CD4-positive, alpha-beta T cell (primary cell): ENCODE measurements at regions not wholly inside any gene's neighbourhood (a gene's known extent, or its start where the extent isn't known, plus 50 kb on each side); places are given as distances from the start of the nearest gene placed in this dataset.

Experiments
- ATAC-seq: fragments of 200-7000 bp; cut with Tn5 transposase; one replicate; pipeline ENCODE4 v1.10.0; 2022; ENCODE audit warnings: mild to moderate bottlenecking; ENCODE audit not compliant: poor library complexity
- CTCF ChIA-PET: fragments of 350-600 bp; sonication (Branson Sonifier 250); formaldehyde crosslinking; loops from one replicate; lab custom pipeline; 2021; ENCODE audit warnings: antibody characterized with exemption, inconsistent platforms; lab: Charles Lee
- POLR2A ChIA-PET: fragments of 350-600 bp; sonication (Branson Sonifier 250); formaldehyde crosslinking; loops from one replicate; lab custom pipeline; 2021; ENCODE audit warnings: antibody characterized with exemption, inconsistent platforms; lab: Charles Lee
- DNase-seq, 14 experiments: peaks; one replicate each; pipeline ENCODE4 v3.0.0-alpha.2; 2013 to 2020; ENCODE audit warnings: mixed read lengths in 2 of 14
- H3K27ac ChIP-seq, 2 donors: one replicate each; pipeline versions ENCODE4 v1.5.1 to v1.7.0; 2013; ENCODE audit warnings: low read length in 2 of 2, low read depth in 1 of 2, mild to moderate bottlenecking in 1 of 2
- H3K27me3 ChIP-seq, 2 experiments: 1 replicate in 1 of 2; 2 replicates in 1 of 2; pipeline versions ENCODE4 v1.6.1 to v1.7.0; 2013; ENCODE audit warnings: low read length in 2 of 2, control low read depth in 1 of 2, mild to moderate bottlenecking in 1 of 2, moderate library complexity in 1 of 2; ENCODE audit not compliant: insufficient read depth in 2 of 2, control insufficient read depth in 1 of 2
- H3K36me3 ChIP-seq: one replicate; pipeline ENCODE4 v1.6.1; 2013; ENCODE audit warnings: low read length, control low read depth; ENCODE audit not compliant: insufficient read depth
- H3K4me1 ChIP-seq: one replicate; pipeline ENCODE4 v1.6.1; 2013; ENCODE audit warnings: low read length, control low read depth; ENCODE audit not compliant: insufficient read depth
- H3K4me3 ChIP-seq: one replicate; pipeline ENCODE4 v1.5.1; 2013; ENCODE audit warnings: mild to moderate bottlenecking, low read length, moderate library complexity
- H3K9me3 ChIP-seq, 2 experiments: 1 replicate in 1 of 2; 2 replicates in 1 of 2; pipeline versions ENCODE4 v1.6.1 to v1.7.0; 2013; ENCODE audit warnings: low read length in 2 of 2, mild to moderate bottlenecking in 2 of 2, control low read depth in 1 of 2, moderate library complexity in 1 of 2; ENCODE audit not compliant: control insufficient read depth in 1 of 2, insufficient read depth in 1 of 2
- H3K27ac Mint-ChIP-seq: one replicate; pipeline ENCODE4 v1.8.0; 2020; ENCODE audit warnings: mixed read lengths
- H3K27me3 Mint-ChIP-seq: one replicate; pipeline ENCODE4 v1.8.0; 2021; ENCODE audit warnings: mixed read lengths
- H3K36me3 Mint-ChIP-seq: one replicate; pipeline ENCODE4 v1.8.0; 2021; ENCODE audit warnings: low read depth, mixed read lengths
- H3K4me1 Mint-ChIP-seq: one replicate; pipeline ENCODE4 v1.8.0; 2021; ENCODE audit warnings: low read depth, mixed read lengths
- H3K4me3 Mint-ChIP-seq: one replicate; pipeline ENCODE4 v1.8.0; 2020; ENCODE audit warnings: mild to moderate bottlenecking, mixed read lengths
- H3K9me3 Mint-ChIP-seq: one replicate; pipeline ENCODE4 v1.8.0; 2020; ENCODE audit warnings: mixed read lengths
- intact Hi-C, 2 experiments: fragments of 100-400 bp; cut with DNase I in 1 of 2; cut with micrococcal nuclease in 1 of 2; formaldehyde crosslinking; loops; one replicate each; pipeline versions ENCODE4 v1.15.1 to v1.9.0; 2023 to 2025; cut with DNase I, micrococcal nuclease
- TF ChIP-seq, protein P1 (sequence below): fragments of 200-600 bp; IDR thresholded peaks from one replicate; pipeline ENCODE4 v1.8.0; 2022; ENCODE audit warnings: antibody characterized with exemption, mild to moderate bottlenecking

DNA sequence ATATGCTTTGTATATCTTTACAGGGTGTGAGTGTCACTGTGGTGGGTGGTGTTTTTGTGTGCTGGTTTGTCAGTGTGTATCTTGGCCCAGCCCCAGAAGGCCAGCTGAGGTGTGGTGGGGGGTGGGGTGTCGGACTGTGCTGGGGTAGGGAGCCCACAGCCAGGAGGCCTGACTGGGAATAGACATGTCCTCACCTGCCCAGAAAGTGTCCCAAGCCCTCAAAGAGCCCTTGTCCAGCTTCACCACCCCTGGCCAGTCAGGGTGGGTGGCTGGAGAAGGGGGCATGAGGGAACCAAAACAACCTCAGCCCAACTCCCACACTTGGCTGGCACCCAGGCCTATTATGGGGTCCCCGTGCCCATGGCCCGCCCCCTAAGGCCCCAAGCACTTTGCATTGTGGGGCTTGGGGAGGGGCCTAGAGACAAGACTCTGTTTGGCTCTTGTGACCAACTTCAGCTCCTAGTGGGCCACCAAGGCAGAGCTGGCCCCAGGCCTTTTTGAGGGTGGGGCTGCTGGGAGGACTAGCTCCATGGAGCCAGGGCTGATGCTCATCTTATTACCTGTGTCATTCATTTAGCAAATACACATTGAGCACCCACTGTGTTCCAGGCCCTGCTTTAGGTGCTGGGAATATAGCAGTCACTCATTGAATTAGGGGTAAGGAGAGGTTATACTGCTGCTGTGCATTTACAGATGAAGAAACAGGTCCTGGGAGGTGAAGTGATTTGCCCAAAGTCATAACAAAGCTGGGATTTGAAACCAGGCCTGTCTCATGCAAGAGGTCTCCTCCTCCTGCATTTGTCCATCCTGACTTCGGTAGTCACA lies 56.2 kb upstream of the PSD2 start:
- TF ChIP-seq, protein P1, sequence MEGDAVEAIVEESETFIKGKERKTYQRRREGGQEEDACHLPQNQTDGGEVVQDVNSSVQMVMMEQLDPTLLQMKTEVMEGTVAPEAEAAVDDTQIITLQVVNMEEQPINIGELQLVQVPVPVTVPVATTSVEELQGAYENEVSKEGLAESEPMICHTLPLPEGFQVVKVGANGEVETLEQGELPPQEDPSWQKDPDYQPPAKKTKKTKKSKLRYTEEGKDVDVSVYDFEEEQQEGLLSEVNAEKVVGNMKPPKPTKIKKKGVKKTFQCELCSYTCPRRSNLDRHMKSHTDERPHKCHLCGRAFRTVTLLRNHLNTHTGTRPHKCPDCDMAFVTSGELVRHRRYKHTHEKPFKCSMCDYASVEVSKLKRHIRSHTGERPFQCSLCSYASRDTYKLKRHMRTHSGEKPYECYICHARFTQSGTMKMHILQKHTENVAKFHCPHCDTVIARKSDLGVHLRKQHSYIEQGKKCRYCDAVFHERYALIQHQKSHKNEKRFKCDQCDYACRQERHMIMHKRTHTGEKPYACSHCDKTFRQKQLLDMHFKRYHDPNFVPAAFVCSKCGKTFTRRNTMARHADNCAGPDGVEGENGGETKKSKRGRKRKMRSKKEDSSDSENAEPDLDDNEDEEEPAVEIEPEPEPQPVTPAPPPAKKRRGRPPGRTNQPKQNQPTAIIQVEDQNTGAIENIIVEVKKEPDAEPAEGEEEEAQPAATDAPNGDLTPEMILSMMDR, result no peak
- Mint-ChIP-seq H3K9me3 (no peaks in the 10 kb centered on the region), H3K4me1 (no peaks in the 10 kb centered on the region), H3K27ac (no peak overlapping the region), H3K36me3 (no peaks in the 10 kb centered on the region), H3K27me3 (no peaks in the 10 kb centered on the region), H3K4me3 (no peak overlapping the region)
- Histone ChIP-seq H3K4me1 (no peaks in the 10 kb centered on the region), H3K27ac (no peak overlapping the region), H3K36me3 (no peaks in the 10 kb centered on the region), H3K27me3 (no peaks in the 10 kb centered on the region), H3K9me3 (no peaks in the 10 kb centered on the region), H3K4me3 (no peak overlapping the region)
- DNase-seq (no peak), ATAC-seq (no peak)
- ChIA-PET CTCF (no interaction called here), POLR2A (no interaction called here)
- intact Hi-C loops, result no loop called here

DNA sequence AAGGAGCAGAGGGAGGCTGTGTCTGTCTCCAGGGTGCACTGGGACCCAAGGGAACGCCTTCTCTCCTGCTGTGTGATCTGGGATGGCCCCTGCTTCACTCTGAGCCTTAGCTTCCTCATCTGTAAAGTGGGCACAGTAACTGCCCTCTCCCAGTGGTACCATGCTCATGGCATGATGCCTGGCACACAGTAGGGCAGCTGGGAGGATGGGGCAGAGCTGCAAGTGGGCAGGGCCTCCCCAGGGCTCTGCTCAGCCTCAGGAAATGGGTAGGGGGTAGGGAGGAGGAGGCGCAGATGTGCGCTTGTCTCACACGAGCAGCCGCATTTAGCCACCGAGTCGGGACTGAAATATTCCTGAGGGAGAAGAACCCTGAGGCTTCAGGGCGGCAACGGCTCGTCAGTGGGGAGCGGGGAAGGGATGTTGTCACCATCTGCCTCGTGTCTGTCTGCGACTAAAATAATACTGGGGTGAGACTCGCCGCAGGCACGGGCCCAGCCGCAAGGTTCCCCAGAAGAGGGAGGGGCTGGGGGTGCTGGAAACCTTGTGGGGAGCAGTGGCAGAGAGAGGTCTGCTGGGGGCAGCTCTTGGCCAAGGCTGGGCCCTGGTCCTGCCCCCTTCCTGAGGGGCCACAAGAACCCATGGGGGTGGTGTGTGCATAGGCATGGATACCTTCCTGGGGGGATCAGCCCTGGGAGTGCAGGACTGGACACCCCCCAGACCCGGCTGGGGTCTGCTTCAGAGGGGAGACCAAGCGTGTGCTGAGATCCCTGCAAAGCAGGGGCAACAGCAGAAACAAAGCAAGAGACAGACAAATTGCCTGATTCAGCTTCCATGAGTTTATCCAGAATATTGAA lies 55.2 kb upstream of the PSD2 start:
- intact Hi-C loops, result no loop called here
- H3K27ac ChIP-seq, result no peak overlapping the region
- ChIA-PET POLR2A (interaction anchor here (1.2 kb wide), 1 partner anchor 30 kb away, joined by 3 read pairs; no protein-coding TSS in a partner anchor), CTCF (no interaction called here)
- no peaks in the 10 kb centered on the region for H3K9me3 Mint-ChIP-seq
- H3K4me3 ChIP-seq, result no peak overlapping the region
- H3K27me3 ChIP-seq, result no peaks in the 10 kb centered on the region
- H3K27me3 Mint-ChIP-seq, result no peaks in the 10 kb centered on the region
- DNase-seq (no peak), ATAC-seq (no peak)
- H3K4me1 ChIP-seq, result no peaks in the 10 kb centered on the region
- H3K27ac Mint-ChIP-seq, result no peak overlapping the region
- H3K4me1 Mint-ChIP-seq, result peaks cover 4% of the 10 kb centered on the region
- TF ChIP-seq, protein P1, result no peak
- no peak overlapping the region for H3K4me3 Mint-ChIP-seq
- no peaks in the 10 kb centered on the region for H3K36me3 ChIP-seq
- no peaks in the 10 kb centered on the region for H3K9me3 ChIP-seq
- H3K36me3 Mint-ChIP-seq, result no peaks in the 10 kb centered on the region

DNA sequence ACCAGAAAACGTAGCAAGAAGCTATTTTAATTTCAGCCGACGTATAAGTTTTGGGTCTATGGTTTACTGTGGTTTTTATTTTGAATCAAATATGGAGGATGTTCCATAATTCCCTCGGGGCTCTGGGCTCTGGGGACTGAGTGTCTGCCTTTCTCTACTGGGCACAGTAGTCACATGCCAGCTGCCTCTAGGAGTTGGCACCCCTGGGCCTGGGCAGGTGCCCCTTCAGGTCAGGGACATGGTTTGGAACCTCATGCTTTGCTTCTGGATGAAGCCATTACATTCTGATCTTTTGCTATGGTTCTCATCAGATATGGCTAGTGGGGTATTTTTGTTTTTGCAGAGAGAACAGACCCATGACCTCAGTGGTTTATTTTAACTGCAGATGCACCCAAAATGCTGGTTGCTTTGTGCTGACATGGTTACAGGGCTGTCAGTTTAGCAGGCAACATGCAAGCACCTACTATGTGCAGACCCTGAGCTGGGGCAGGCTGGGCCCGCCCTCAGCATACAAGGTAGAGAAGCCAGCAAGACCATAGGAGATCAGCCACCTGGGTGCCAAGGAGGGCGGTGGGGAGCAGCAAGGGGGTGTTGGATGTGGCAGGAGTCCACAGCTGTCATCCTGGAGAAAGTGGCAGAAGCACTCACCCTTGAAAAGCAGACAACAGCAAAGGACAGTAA lies 54.5 kb upstream of the PSD2 start:
- Histone ChIP-seq H3K36me3 (no peaks in the 10 kb centered on the region), H3K4me3 (no peak overlapping the region), H3K27ac (no peak overlapping the region), H3K27me3 (no peaks in the 10 kb centered on the region), H3K4me1 (peaks cover 6% of the 10 kb centered on the region), H3K9me3 (no peaks in the 10 kb centered on the region)
- intact Hi-C loops, result no loop called here
- Mint-ChIP-seq H3K27me3 (no peaks in the 10 kb centered on the region), H3K36me3 (no peaks in the 10 kb centered on the region), H3K9me3 (no peaks in the 10 kb centered on the region), H3K4me1 (peaks cover 7% of the 10 kb centered on the region), H3K27ac (no peak overlapping the region), H3K4me3 (no peak overlapping the region)
- ATAC-seq, result no peak
- POLR2A ChIA-PET, result interaction anchor here (1.2 kb wide), 1 partner anchor 31 kb away, joined by 3 read pairs; no protein-coding TSS in a partner anchor
- CTCF ChIA-PET, result no interaction called here
- TF ChIP-seq, protein P1, result no peak
- DNase-seq, result no peak
